H1 (cell line): ENCODE measurements at regions not wholly inside any gene's neighbourhood (a gene's known extent, or its start where the extent isn't known, plus 50 kb on each side); places are given as distances from the start of the nearest gene placed in this dataset.

Experiments used
- ATF3 ChIP-seq: IDR thresholded peaks from 2 replicates; pipeline ENCODE4 v1.6.1; 2011; ENCODE audit warnings: low read depth, mild to moderate bottlenecking, low read length; ENCODE audit not compliant: insufficient read depth
- CEBPB ChIP-seq: IDR thresholded peaks from 2 replicates; pipeline ENCODE4 v1.6.1; 2012; ENCODE audit warnings: low read depth, low read length
- CHD7 ChIP-seq: fragments of 300-600 bp; sonication (generic); IDR thresholded peaks from 2 replicates; pipeline ENCODE4 v1.7.1; 2012; ENCODE audit warnings: low read length, moderate library complexity, mild to moderate bottlenecking, inconsistent platforms; ENCODE audit not compliant: insufficient replicate concordance
- CREB1 ChIP-seq: IDR thresholded peaks from 2 replicates; pipeline ENCODE4 v1.6.1; 2012; ENCODE audit warnings: inconsistent platforms
- EZH2 ChIP-seq: fragments of 200-600 bp; sonication (generic); IDR thresholded peaks from 2 replicates; pipeline ENCODE4 v1.7.1; 2012; ENCODE audit warnings: low read depth, mild to moderate bottlenecking, moderate library complexity, low read length, inconsistent platforms; ENCODE audit not compliant: severe bottlenecking
- FOSL1 ChIP-seq: IDR thresholded peaks from 2 replicates; pipeline ENCODE4 v1.6.1; 2011; ENCODE audit warnings: mild to moderate bottlenecking, low read depth, low read length, moderate library complexity; ENCODE audit not compliant: insufficient read depth
- POLR2A ChIP-seq, 2 experiments: IDR thresholded peaks; 1 replicate in 1 of 2; 2 replicates in 1 of 2; pipeline ENCODE4 v1.6.1; 2011; ENCODE audit warnings: low read depth in 2 of 2, low read length in 2 of 2, mild to moderate bottlenecking in 2 of 2; ENCODE audit errors: control extremely low read depth in 1 of 2
- RAD21 ChIP-seq, 2 experiments: IDR thresholded peaks in 1 of 2; conservative IDR thresholded peaks in 1 of 2; 2 replicates each; pipeline ENCODE4 v1.6.1; 2011; ENCODE audit warnings: low read depth in 2 of 2, low read length in 2 of 2, improper control_type of control experiment in 1 of 2, inconsistent platforms in 1 of 2, mild to moderate bottlenecking in 1 of 2, moderate library complexity in 1 of 2
- ZNF274 ChIP-seq: IDR thresholded peaks from 2 replicates; pipeline ENCODE4 v1.7.0; 2012; ENCODE audit warnings: low read length, borderline replicate concordance; ENCODE audit errors: extremely low read depth

- TF ChIP-seq CHD7: no peak
- TF ChIP-seq ATF3: no peak
- TF ChIP-seq EZH2: no peak
- TF ChIP-seq CEBPB: no peak
- TF ChIP-seq RAD21 (IDR thresholded peaks at IDR 0.05 in 1 of 2, conservative IDR thresholded peaks at IDR 0.05 in 1 of 2; ENCODE audit: low read depth in 2 of 2, low read length in 2 of 2): no peak
- no peak for TF ChIP-seq CREB1
- no peak for TF ChIP-seq FOSL1
- TF ChIP-seq ZNF274: no peak
- TF ChIP-seq POLR2A (IDR thresholded peaks at IDR 0.05; ENCODE audit: control extremely low read depth in 1 of 2, low read depth in 2 of 2, low read length in 2 of 2): no peak
These were observed 400.9 kb downstream of the PRDM2 start (continued) for GRCh38 chr1:14100919-14101318.
